Naive thymus-derived CD4-positive, alpha-beta T cell (primary cell): ENCODE measurements at regions not wholly inside any gene's neighbourhood (a gene's known extent, or its start where the extent isn't known, plus 50 kb on each side); places are given as distances from the start of the nearest gene placed in this dataset.

ENCODE experiments used
- ATAC-seq: fragments of 150-1000 bp; cut with Tn5 transposase; 2 replicates; pipeline ENCODE4 v1.10.0; 2021; ENCODE audit warnings: mild to moderate bottlenecking, moderate library complexity
- CTCF ChIA-PET: fragments of 350-600 bp; sonication (Branson Sonifier 250); formaldehyde crosslinking; loops from one replicate; lab custom pipeline; 2021; ENCODE audit warnings: antibody characterized with exemption; lab: Charles Lee
- POLR2A ChIA-PET: fragments of 350-600 bp; sonication (Branson Sonifier 250); formaldehyde crosslinking; loops from one replicate; lab custom pipeline; 2021; ENCODE audit warnings: antibody characterized with exemption, inconsistent platforms; lab: Charles Lee
- DNase-seq, 9 donors: peaks; one replicate each; pipeline versions ENCODE4 v3.0.0 to v3.0.0-alpha.2; 2020 to 2022; ENCODE audit warnings: mixed read lengths in 1 of 9
- H3K27ac ChIP-seq: one replicate; pipeline ENCODE4 v1.7.0; 2013; ENCODE audit warnings: mild to moderate bottlenecking, low read depth, low read length, moderate library complexity
- H3K27me3 ChIP-seq, 2 donors: one replicate each; pipeline ENCODE4 v1.7.0; 2013; ENCODE audit warnings: low read length in 2 of 2, mild to moderate bottlenecking in 2 of 2, moderate library complexity in 2 of 2; ENCODE audit not compliant: control insufficient read depth in 2 of 2, insufficient read depth in 2 of 2
- H3K36me3 ChIP-seq, 3 experiments: 1 replicate in 2 of 3; 2 replicates in 1 of 3; pipeline ENCODE4 v1.7.0; 2013; ENCODE audit warnings: low read length in 3 of 3, mild to moderate bottlenecking in 3 of 3, moderate library complexity in 1 of 3; ENCODE audit not compliant: insufficient read depth in 3 of 3, control insufficient read depth in 2 of 3
- H3K4me1 ChIP-seq, 2 donors: one replicate each; pipeline ENCODE4 v1.7.0; 2013; ENCODE audit warnings: low read length in 2 of 2, mild to moderate bottlenecking in 2 of 2, moderate library complexity in 1 of 2; ENCODE audit not compliant: control insufficient read depth in 2 of 2, insufficient read depth in 2 of 2
- H3K4me3 ChIP-seq: 2 replicates; pipeline ENCODE4 v1.7.0; 2013; ENCODE audit warnings: mild to moderate bottlenecking, low read length
- H3K9me3 ChIP-seq, 3 experiments: 1 replicate in 2 of 3; 2 replicates in 1 of 3; pipeline ENCODE4 v1.7.0; 2013; ENCODE audit warnings: low read length in 3 of 3; ENCODE audit not compliant: control insufficient read depth in 2 of 3
- H3K27ac Mint-ChIP-seq, 9 donors: one replicate each; pipeline ENCODE4 v1.8.0; 2020 to 2022; ENCODE audit warnings: mixed read lengths in 9 of 9, mild to moderate bottlenecking in 8 of 9, moderate library complexity in 5 of 9, inconsistent platforms in 2 of 9
- H3K27me3 Mint-ChIP-seq, 5 donors: one replicate each; pipeline ENCODE4 v1.8.0; 2021 to 2022; ENCODE audit warnings: mixed read lengths in 5 of 5, mild to moderate bottlenecking in 1 of 5
- H3K36me3 Mint-ChIP-seq, 5 donors: one replicate each; pipeline ENCODE4 v1.8.0; 2020 to 2022; ENCODE audit warnings: mixed read lengths in 5 of 5, mild to moderate bottlenecking in 3 of 5, inconsistent platforms in 1 of 5
- H3K4me1 Mint-ChIP-seq, 7 donors: one replicate each; pipeline ENCODE4 v1.8.0; 2020 to 2022; ENCODE audit warnings: mixed read lengths in 7 of 7, mild to moderate bottlenecking in 3 of 7, inconsistent platforms in 1 of 7
- H3K4me3 Mint-ChIP-seq, 10 donors: one replicate each; pipeline ENCODE4 v1.8.0; 2020 to 2022; ENCODE audit warnings: mild to moderate bottlenecking in 10 of 10, mixed read lengths in 10 of 10, moderate library complexity in 6 of 10, inconsistent platforms in 2 of 10
- H3K9me3 Mint-ChIP-seq, 11 donors: one replicate each; pipeline ENCODE4 v1.8.0; 2020 to 2022; ENCODE audit warnings: mixed read lengths in 11 of 11, mild to moderate bottlenecking in 4 of 11, inconsistent platforms in 1 of 11, moderate library complexity in 1 of 11
- intact Hi-C, 2 donors: fragments of 100-400 bp; cut with micrococcal nuclease; formaldehyde crosslinking; loops; one replicate each; pipeline ENCODE4 v1.15.1; 2023

- Mint-ChIP-seq H3K36me3 (peaks cover 0 to 4% (median 0%) of the 10 kb centered on the region in 5 donors), H3K4me3 (no peak overlapping the region), H3K9me3 (peaks cover 0 to 22% (median 10%) of the 10 kb centered on the region in 11 donors), H3K4me1 (peaks cover 0 to 3% (median 0%) of the 10 kb centered on the region in 7 donors), H3K27me3 (peaks cover 0 to 7% (median 3%) of the 10 kb centered on the region in 5 donors), H3K27ac (no peak overlapping the region)
- Histone ChIP-seq H3K36me3 (no peaks in the 10 kb centered on the region), H3K9me3 (peaks cover 0 to 4% (median 0%) of the 10 kb centered on the region in 3 experiments), H3K4me1 (no peaks in the 10 kb centered on the region), H3K27ac (no peak overlapping the region), H3K4me3 (no peak overlapping the region), H3K27me3 (no peaks in the 10 kb centered on the region)
- DNase-seq (no peak), ATAC-seq (no peak)
- intact Hi-C loops, result no loop called here
- ChIA-PET POLR2A (no interaction called here), CTCF (no interaction called here)
These were observed 171.0 kb upstream of the DAAM1 start for GRCh38 chr14:59017285-59017965.

GRCh38 chr14:59018460-59018859 lies 170.0 kb upstream of the DAAM1 start:
- H3K4me3 ChIP-seq, result no peak overlapping the region
- Mint-ChIP-seq H3K4me1 (peaks cover 0 to 4% (median 0%) of the 10 kb centered on the region in 7 donors), H3K27me3 (peaks cover 0 to 5% (median 4%) of the 10 kb centered on the region in 5 donors), H3K27ac (no peak overlapping the region), H3K9me3 (peaks cover 0 to 12% (median 4%) of the 10 kb centered on the region in 11 donors), H3K4me3 (no peak overlapping the region), H3K36me3 (peaks cover 0 to 4% (median 0%) of the 10 kb centered on the region in 5 donors)
- DNase-seq, result no peak
- no peak overlapping the region for H3K27ac ChIP-seq
- no peaks in the 10 kb centered on the region for H3K27me3 ChIP-seq
- no peaks in the 10 kb centered on the region for H3K9me3 ChIP-seq
- ATAC-seq, result no peak
- H3K36me3 ChIP-seq, result no peaks in the 10 kb centered on the region
- POLR2A ChIA-PET, result no interaction called here
- intact Hi-C loops, result loop anchor here in 1 of 2 donors (2.0 kb wide), 1 partner anchor 378 kb away; no protein-coding TSS in a partner anchor
- CTCF ChIA-PET, result no interaction called here
- no peaks in the 10 kb centered on the region for H3K4me1 ChIP-seq

GRCh38 chr14:59018978-59019377 lies 169.5 kb upstream of the DAAM1 start:
- no peak overlapping the region for H3K27ac ChIP-seq
- H3K4me1 ChIP-seq, result no peaks in the 10 kb centered on the region
- CTCF ChIA-PET, result no interaction called here
- H3K27me3 ChIP-seq, result no peaks in the 10 kb centered on the region
- Mint-ChIP-seq H3K9me3 (peaks cover 0 to 6% (median 0%) of the 10 kb centered on the region in 11 donors), H3K27me3 (peaks cover 0 to 5% (median 4%) of the 10 kb centered on the region in 5 donors), H3K27ac (no peak overlapping the region), H3K4me1 (peaks cover 0 to 4% (median 0%) of the 10 kb centered on the region in 7 donors), H3K36me3 (no peaks in the 10 kb centered on the region), H3K4me3 (no peak overlapping the region)
- POLR2A ChIA-PET, result interaction anchor here (0.5 kb wide), 1 partner anchor 499 kb away, joined by 3 read pairs; no protein-coding TSS in a partner anchor
- ATAC-seq, result no peak
- no peaks in the 10 kb centered on the region for H3K9me3 ChIP-seq
- no peak for DNase-seq
- intact Hi-C loops, result loop anchor here in 1 of 2 donors (2.0 kb wide), 1 partner anchor 378 kb away; no protein-coding TSS in a partner anchor
- H3K36me3 ChIP-seq, result no peaks in the 10 kb centered on the region
- no peak overlapping the region for H3K4me3 ChIP-seq

- Histone ChIP-seq H3K4me1 (no peaks in the 10 kb centered on the region), H3K27ac (no peak overlapping the region), H3K36me3 (no peaks in the 10 kb centered on the region), H3K4me3 (no peak overlapping the region), H3K9me3 (no peaks in the 10 kb centered on the region), H3K27me3 (no peaks in the 10 kb centered on the region)
- Mint-ChIP-seq H3K4me1 (peaks cover 0 to 4% (median 0%) of the 10 kb centered on the region in 7 donors), H3K27me3 (peaks cover 0 to 10% (median 4%) of the 10 kb centered on the region in 5 donors), H3K9me3 (no peaks in the 10 kb centered on the region), H3K4me3 (no peak overlapping the region), H3K27ac (no peak overlapping the region), H3K36me3 (no peaks in the 10 kb centered on the region)
- ATAC-seq, result no peak
- ChIA-PET POLR2A (no interaction called here), CTCF (no interaction called here)
- intact Hi-C loops, result loop anchor here in 1 of 2 donors (1.0 kb wide), 1 partner anchor 519 kb away; no protein-coding TSS in a partner anchor
- DNase-seq, result peak in 2 of 9 donors; percentile 1 to 12
These were observed 168.1 kb upstream of the DAAM1 start for GRCh38 chr14:59020382-59020781.

GRCh38 chr14:59022144-59022543 lies 166.3 kb upstream of the DAAM1 start:
- POLR2A ChIA-PET, result no interaction called here
- H3K4me3 ChIP-seq, result no peak overlapping the region
- Mint-ChIP-seq H3K4me3 (no peak overlapping the region), H3K36me3 (no peaks in the 10 kb centered on the region), H3K27me3 (peaks cover 0 to 13% (median 5%) of the 10 kb centered on the region in 5 donors), H3K27ac (no peak overlapping the region), H3K4me1 (peaks cover 0 to 4% (median 0%) of the 10 kb centered on the region in 7 donors), H3K9me3 (peaks cover 0 to 6% (median 0%) of the 10 kb centered on the region in 11 donors)
- intact Hi-C loops, result no loop called here
- H3K4me1 ChIP-seq, result no peaks in the 10 kb centered on the region
- H3K36me3 ChIP-seq, result no peaks in the 10 kb centered on the region
- H3K27ac ChIP-seq, result no peak overlapping the region
- CTCF ChIA-PET, result interaction anchor here (0.6 to 0.9 kb wide), 3 partner anchors 342 to 521 kb away, joined by 3 to 4 read pairs (median 3); no protein-coding TSS in a partner anchor
- H3K27me3 ChIP-seq, result no peaks in the 10 kb centered on the region
- DNase-seq, result no peak
- no peak for ATAC-seq
- no peaks in the 10 kb centered on the region for H3K9me3 ChIP-seq

- Histone ChIP-seq H3K4me3 (no peak overlapping the region), H3K4me1 (no peaks in the 10 kb centered on the region), H3K9me3 (no peaks in the 10 kb centered on the region), H3K36me3 (no peaks in the 10 kb centered on the region), H3K27ac (no peak overlapping the region), H3K27me3 (no peaks in the 10 kb centered on the region)
- H3K4me1 Mint-ChIP-seq, result peaks cover 0 to 8% (median 3%) of the 10 kb centered on the region in 7 donors
- H3K9me3 Mint-ChIP-seq, result peaks cover 0 to 6% (median 0%) of the 10 kb centered on the region in 11 donors
- no peaks in the 10 kb centered on the region for H3K36me3 Mint-ChIP-seq
- CTCF ChIA-PET, result interaction anchor here (0.5 kb wide), 1 partner anchor 440 kb away, joined by 3 read pairs; no protein-coding TSS in a partner anchor
- no peak overlapping the region for H3K4me3 Mint-ChIP-seq
- intact Hi-C loops, result loop anchor here in 1 of 2 donors (5.0 kb wide), 1 partner anchor 416 kb away; no protein-coding TSS in a partner anchor
- H3K27ac Mint-ChIP-seq, result no peak overlapping the region
- POLR2A ChIA-PET, result no interaction called here
- peaks cover 0 to 15% (median 8%) of the 10 kb centered on the region in 5 donors for H3K27me3 Mint-ChIP-seq
- ATAC-seq (no peak), DNase-seq (no peak)
These were observed 162.4 kb upstream of the DAAM1 start for GRCh38 chr14:59026081-59026480.
